Urothelium cell line (cell line): ENCODE measurements at regions not wholly inside any gene's neighbourhood (a gene's known extent, or its start where the extent isn't known, plus 50 kb on each side); places are given as distances from the start of the nearest gene placed in this dataset.
"Not testable (repeated sequence)": the region's sequence is repeated elsewhere in the genome, so short reads cannot be mapped to it uniquely, and the experiment has no call there.

Experiments
- DNase-seq: peaks from one replicate; pipeline ENCODE4 v3.0.0; 2011; ENCODE audit warnings: low spot score, mixed read lengths
- FAIRE-seq: peaks from 2 replicates; lab custom pipeline; 2011; peaks lifted over from hg19 to GRCh38; lab: Jason Lieb, UNC

DNA sequence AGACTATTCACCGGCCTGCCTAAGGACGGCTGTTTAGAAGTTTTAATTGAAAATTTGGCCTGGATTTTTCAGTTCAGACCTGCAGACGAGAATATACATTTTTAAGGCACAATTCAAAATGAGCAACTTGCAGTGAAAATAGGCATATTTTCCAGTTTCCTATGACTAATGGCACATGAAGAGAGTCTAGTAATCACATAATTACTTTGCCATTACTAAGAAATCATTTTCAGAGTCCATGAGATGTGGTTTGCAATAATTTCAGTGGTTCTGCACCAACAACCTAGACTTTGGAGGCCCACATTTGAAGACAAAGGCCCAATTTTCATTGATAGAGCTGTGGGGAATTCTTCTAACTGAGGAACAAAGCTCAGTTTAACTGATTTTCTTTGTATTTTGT, 205.3 kb downstream of the SOX2 start:
- FAIRE-seq (no peak), DNase-seq (no peak)

DNA sequence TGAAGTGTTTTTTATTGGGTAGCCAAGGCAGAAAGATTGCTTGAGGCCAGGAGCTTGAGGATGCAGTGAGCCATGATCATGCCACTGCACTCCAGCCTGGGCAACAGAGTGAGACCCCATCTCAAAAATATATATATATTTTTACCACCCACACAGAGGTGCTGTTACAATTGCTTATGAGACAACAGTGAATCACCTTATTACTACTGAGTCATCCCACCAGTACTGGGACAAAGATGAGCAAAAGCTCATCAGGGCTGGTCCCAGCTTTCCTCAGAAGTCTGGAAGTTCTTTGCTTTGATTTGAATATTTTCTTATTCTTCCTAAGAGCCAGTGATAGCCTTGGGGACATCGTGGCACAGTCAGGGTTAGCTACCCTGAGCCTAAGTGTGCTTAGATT, 207.7 kb downstream of the SOX2 start:
- FAIRE-seq = no peak
- DNase-seq = peak; percentile 39

DNA sequence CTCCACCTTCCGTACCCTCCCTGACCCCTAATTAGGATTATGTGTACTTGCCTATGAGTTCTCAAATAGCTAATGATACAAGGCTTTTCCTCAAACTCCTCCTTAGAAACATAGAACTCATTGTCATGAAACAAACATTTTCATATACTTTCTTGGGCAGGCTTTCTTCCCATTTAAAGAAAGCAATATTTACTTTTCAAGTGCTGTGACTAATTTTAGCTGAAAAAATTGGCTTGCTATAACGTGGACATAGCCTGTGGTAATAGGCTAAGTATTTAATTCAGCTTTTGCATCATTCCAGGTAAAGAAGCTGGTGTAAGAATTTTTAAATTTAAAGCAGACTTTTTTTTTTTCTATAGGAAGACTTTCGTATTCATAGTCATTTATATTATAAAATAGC, 208.7 kb downstream of the SOX2 start:
- DNase-seq (no peak), FAIRE-seq (no peak)

DNA sequence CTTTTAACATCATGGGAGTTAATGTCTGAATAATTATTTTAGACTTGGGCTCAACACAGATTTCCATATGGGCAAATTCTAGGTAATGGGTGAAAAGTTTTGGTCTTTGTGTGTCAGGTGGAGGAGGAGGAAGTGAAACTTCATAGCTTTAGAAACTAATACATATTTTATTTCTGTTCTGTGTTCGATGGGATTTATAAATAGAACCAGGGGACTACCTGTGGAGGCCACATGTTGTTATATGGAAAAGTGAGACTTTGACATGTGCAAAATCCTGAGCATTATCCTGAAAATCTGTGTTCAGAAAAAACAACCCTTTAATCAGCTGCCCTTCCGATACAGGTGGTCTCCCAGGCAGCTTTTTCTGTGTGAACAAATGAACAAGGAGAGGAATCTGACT, 209.5 kb downstream of the SOX2 start:
- no peak for DNase-seq
- FAIRE-seq = no peak

DNA sequence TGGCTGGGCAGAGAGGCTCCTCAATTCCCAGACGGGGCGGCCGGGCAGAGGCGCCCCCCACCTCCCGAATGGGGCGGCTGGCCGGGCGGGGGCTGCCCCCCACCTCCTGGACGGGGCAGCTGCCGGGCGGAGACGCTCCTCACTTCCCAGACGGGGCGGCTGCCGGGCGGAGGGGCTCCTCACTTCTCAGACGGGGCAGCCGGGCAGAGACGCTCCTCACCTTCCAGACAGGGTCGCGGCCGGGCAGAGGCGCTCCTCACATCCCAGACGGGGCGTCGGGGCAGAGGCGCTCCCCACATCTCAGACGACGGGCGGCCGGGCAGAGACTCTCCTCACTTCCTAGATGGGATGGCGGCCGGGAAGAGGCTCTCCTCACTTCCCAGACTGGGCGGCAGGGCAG, 214.1 kb downstream of the SOX2 start:
- not testable (repeated sequence) for FAIRE-seq, DNase-seq

DNA sequence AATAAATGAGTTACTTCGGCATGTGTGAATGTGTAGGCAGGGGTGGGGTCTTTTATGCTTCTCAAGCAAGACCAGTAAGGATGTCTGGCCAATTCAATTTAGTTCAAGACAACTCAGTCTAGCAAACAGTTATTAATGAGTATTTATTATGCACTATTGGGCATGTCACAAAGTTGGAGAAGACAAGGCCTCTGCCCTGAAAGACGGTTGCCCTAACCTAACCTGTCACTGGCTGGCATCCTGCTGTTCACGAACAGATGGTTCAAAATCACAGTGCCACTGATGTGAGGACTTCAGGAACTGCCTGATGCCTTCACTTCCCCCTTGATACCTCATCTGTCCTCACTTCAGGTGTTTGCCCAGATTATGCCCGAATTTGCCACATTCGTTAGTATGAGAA, 217.8 kb downstream of the SOX2 start:
- DNase-seq (no peak), FAIRE-seq (no peak)

DNA sequence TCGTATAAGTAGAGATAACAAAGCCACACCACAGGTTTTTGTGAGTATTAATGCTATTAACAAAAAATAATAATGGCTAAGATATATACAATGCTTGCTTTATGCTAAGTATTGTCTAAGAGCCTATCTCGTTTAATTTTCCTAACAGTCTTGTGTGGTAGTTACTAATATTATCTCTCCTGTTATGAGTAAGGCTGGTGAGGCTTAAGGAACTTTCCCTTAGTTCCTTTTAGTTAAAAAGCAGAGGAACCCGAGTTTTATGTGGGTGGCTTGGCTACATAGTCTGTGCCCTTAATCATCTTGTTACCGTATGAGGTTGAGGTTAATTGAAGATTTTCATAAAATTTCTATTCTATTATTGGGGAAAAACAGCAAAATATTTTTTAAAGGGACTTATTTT, 218.4 kb downstream of the SOX2 start:
- FAIRE-seq (no peak), DNase-seq (no peak)

DNA sequence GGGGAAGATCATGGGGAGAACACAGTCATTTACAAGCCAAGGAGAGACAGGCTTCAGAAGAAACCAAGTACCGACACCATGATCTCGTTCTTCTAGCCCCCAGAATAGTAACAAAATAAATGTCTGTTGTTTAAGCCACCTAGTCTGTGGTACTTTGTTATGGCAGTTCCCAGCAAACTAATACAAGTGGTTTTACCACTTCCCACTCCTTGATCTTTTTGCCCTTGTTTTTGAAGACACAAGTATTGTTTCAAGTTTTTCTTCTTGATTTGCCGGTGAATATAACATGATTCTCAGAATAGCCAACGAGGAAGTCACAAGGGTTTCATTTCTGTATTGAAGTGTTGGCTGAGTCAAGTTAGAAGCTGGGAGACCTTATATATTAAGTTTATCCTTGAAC, 220.3 kb downstream of the SOX2 start:
- FAIRE-seq (no peak), DNase-seq (no peak)

DNA sequence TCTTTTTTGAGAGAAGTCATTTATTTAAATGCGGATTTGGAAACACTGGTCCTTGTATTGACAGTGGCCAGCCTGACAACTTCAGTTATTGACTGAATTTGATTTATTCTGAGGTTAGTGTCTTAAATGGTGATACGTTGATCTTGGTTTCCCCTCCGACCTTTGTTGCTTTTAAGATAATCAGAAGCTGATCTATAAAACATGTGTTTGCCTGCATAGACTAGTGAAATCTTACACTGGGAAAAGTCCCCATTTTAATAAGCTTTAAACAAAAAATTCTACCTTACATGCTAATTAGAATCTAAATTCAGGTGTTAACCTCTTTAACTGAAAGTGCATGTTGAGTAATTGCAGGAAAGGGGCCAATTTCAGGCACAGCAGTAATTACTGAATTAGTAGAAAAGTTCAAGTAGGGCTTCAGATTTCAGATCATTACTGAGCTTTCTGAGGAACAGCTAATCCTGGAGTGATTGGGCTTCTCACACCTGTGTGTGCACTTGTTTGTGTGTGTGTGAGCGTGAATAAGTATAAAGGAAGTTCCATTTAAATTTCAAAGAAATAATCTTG, 221.4 kb downstream of the SOX2 start:
- FAIRE-seq = no peak
- no peak for DNase-seq

DNA sequence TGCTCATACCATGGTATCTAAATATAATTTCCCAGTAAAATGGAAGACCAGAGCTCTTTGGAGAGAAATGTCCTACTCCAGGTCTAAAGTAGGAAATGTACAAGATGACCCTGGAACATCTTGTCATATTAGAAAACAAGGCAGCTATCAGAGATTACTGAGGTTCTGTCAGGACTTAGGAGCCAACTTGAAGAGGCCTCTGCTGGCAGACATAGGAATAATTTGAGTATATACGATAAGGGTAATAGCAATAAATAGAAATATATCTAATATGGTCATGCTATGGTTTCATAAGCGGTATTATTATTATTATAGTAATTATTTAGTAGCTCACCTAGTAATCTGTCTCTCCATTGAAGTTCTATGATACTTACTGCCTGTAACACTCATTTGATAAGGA, 224.2 kb downstream of the SOX2 start:
- no peak for FAIRE-seq

DNA sequence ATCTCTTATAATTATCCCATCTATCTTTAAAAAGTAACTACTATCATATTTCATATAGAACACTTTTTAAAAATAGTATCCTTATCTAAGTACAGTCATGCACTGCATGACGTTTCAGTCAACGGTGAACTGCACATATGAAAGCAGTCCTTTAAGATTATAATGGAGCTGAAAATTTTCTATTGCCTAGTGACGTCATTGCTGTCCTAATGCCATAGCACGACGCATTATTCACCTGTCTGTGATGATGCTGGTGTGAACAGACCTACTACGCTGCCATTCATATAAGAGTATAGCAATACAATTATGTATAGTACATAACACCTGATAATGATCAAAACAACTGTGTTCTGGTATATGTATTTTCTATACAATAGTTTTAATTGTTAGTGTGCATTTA, 225.0 kb downstream of the SOX2 start:
- FAIRE-seq (no peak), DNase-seq (no peak)

More for the DNA sequence above, 224.2 kb downstream of the SOX2 start:
- no peak for DNase-seq

DNA sequence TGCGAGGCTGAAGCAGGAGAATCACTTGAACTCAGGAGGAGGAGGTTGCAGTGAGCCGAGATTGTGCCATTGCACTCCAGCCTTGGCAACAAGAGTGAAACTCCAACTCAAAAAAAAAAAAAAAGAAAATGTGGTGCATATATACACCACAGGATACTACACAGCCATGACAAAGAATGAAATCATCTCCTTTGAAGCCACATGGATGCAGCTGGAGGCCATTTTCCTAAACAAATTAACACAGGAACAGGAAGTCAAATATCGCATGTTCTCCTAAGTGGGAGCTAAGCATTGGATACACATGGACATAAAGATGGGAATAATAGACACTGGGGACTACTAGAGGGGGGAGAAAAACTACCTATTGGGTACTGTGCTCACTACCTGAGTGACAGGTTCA, 226.9 kb downstream of the SOX2 start:
- not testable (repeated sequence) for DNase-seq, FAIRE-seq

DNA sequence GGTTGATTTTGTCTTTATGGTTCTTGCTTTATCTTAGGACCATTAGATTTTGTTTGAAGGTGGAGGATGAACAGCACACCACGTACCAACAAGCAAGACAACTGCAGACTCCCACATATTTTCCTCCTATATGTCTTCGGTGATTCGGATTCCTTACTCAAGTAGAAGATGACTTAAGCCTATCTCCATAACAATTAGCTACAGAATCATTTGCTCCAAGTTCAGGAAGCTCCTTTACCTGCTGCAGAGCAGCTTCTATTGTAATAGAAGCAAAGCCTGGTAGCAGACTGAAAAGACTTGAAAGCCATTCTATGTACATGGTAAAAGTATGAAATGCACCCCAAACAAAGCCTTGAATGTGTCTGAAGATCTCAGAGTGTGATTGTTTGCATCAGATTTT, 229.0 kb downstream of the SOX2 start:
- FAIRE-seq (no peak), DNase-seq (no peak)

DNA sequence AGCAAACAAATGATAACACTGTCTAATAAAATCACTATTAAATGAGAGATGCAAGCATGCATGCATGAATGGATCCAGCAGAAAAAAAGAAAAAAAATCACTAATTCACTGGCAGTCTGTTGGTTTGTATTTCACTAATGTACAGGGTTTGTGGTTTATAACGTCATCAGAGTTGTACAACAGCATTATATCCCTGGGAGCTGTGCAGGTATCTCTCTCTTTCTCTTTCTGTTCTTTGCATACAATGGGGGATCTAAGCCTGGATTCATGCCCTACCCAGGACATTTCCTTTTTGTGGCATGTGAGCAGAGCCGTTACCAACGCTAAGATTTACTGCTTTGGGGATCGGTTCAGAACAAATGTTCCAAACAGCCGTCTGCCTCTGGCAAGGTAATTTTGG, 229.5 kb downstream of the SOX2 start:
- DNase-seq (no peak), FAIRE-seq (no peak)

DNA sequence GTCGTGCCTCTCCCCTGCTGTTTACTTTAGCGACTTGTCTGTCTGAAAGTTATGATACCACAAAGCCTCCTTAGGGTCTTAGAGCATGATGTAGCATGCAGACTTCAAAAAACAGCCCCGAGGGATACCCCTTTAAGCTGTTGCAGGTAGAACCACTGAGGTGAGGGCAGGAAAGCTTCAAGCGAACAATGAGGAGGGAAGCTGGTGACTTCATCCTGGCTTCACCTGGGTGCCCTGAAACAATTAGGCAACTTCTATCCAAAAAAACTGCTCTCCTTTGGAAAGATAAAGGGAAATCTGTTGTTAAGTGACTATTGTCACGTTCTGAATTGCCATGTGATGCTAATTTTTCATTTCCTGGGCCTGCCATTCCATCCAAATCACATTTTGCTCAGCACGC, 231.6 kb downstream of the SOX2 start:
- FAIRE-seq = no peak
- DNase-seq = no peak

DNA sequence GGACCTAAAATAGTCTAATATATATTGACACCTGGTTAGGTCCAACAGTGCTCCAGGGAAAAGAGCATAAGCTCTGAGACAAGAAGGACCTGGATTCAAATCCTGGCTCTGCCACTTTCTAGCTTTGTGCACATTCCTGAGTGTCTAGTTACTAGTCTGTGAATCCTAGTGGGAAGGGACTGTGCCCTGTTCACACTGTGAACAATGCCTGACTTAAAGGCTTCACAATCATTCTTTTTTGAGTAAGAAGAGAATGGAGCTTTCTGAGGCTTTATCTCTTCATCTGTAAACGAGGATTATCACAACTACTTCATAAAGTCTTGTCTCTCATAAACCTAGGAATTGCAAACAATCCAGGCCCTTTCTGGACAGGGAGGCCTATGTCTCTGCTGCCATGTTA, 235.9 kb downstream of the SOX2 start:
- FAIRE-seq (no peak), DNase-seq (no peak)

DNA sequence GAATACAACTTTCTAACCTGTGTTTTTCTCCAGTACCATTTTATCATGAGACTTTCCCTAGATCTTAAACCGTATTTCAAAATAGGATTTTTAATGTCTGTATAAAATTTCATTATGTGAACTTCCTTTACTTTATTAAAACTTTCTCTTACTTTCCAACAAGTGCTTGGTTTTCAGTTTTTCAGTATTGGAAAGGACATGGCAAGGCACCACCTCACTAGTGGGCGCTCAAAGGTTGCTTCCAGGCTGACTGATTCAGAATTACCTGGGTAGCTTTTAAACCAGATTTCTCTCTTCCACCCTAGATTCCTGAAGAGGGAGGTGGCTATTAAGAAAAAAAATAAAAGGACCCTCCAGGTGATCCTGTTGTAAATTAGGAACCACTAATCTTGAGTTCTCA, 236.6 kb downstream of the SOX2 start:
- DNase-seq = no peak
- no peak for FAIRE-seq

DNA sequence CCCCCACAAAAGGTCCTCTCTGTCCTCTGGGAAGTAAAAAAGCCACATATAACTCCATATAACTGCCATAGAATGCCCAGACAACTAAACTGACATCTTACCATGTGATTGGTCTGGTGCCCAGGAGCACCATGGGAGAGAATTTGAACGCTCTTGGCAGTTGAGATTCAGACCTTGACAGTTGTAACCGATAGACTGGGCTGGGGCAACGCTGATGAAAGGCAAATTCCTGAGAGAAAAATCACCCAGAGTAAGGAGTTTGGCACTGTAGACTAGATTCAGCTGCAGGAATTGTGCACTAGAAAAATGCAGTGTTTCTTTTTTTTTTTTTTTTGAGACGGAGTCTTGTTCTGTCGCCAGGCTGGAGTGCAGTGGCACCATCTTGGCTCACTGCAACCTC, 240.5 kb downstream of the SOX2 start:
- FAIRE-seq (no peak), DNase-seq (peak; percentile 21)

DNA sequence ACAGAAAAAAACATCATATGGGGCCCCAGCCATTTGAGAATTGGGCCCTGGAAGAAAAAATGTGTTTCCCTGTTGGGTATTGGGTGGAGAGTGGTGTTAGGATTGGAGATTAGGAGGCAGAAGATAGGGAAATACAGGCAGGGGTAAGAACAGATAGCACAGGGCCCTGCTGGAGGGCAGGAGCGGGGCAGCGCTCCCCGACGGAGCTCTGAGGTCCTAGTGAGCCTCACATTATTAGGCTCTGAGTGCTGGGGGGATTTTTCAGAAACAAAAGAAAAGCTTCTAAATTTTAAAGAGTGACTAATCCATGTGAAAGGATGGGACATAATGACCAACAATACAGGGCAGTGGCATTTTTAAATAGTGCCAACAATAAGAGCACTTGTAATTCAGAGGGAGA, 241.2 kb downstream of the SOX2 start:
- DNase-seq (no peak), FAIRE-seq (no peak)

DNA sequence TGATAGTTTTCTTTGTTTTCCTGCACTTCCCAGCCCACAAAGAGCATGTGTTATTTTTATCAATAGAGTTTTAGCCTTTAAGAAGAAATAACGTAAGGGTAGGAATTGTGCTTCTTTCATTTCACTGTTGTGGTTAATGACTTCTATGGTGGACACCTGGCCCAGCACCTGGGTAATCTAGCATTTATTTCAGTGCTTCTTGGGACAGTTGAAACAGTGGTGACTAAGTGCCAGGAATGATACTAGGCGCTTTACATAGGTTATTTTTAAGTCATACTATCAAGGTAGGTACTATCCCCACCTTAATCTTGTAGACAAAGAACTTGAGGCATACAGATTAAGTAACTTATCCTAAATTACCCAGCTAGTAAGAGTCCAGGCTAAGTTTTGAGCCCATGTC, 243.8 kb downstream of the SOX2 start:
- DNase-seq (no peak), FAIRE-seq (no peak)

DNA sequence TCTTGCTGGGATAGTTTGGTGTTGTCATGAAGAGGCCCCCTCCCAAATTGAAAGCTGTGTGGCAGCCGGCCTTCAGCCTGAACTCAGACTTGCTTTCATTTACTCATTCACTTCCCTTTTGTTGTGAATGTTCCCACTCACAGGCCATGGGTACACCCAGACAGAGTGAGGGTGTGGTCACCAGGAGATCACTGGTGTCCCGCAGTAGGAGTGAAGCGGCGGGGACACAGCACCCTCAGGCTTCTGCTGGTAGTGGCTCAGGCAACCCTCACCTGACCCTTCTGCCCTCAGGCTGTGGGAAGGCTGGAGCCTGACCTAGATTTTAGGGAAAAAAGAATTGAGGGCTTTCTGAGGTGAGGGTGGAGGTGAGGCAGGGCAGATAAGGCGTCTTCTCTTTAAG, 244.4 kb downstream of the SOX2 start:
- FAIRE-seq (no peak), DNase-seq (no peak)

DNA sequence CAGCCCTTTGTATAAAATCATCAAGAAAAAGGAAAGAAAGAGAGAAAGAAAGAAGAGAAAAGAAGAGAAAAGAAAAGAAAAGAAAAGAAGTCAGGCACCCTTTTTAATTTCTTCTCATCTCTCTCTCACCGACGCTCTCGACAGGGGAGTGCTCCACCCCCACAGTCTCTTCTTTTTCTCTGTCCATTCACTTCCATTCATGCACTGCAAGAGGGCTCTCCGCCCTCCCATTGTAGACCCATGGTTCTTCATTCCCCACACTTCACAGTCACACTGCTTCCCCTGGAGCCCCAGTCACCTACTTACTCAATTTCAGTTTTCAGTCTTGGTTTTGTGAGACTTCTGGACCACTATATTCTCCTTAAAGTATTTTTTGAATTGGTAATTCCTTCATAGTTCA, 254.7 kb downstream of the SOX2 start:
- no peak for FAIRE-seq

DNA sequence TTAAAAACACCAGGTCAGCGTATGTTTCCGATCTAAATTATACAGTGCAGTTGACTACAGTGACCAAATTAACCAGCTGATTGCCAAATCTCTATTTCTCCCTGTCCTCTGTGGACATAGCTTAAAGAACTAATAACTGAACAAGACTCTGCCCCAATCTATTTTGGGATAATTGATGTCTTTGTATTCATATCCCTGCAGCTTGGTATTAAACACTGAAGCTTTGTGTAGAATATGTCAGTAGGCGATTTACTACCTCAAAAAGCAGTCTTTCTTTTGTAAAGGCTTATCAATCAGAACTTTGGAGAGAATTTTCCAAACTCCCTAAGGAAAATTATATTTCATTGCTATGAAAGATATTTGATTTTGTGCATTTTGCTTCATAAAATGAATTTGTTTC, 258.2 kb downstream of the SOX2 start:
- no peak for FAIRE-seq

More for the DNA sequence above, 254.7 kb downstream of the SOX2 start:
- DNase-seq = no peak

DNA sequence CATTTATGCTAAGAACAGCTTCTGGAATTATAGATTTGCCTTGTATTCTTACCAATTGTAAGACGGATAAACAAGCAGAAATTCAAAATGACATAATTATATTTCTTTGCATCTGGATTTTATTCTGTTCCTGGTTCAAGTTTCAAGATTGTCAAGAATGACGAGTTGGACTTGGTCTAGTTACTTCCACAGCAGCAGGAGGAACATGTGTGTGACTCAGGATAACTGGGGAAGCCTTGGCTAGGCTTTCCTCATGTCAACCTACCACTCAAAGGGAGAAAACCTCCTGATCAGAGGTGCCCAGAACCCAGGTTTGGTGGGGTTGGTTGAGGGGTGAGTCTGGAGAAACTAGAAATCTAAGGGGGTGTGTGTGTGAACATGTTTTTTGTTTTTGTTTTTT, 259.7 kb downstream of the SOX2 start:
- DNase-seq = no peak
- no peak for FAIRE-seq

More for the DNA sequence above, 258.2 kb downstream of the SOX2 start:
- DNase-seq = no peak
